HG02610 (cell line): ENCODE measurements at regions not wholly inside any gene's neighbourhood (a gene's known extent, or its start where the extent isn't known, plus 50 kb on each side); places are given as distances from the start of the nearest gene placed in this dataset.
"Not testable (repeated sequence)": the region's sequence is repeated elsewhere in the genome, so short reads cannot be mapped to it uniquely, and the experiment has no call there.

ENCODE experiments used
- ATAC-seq: cut with Tn5 transposase; IDR thresholded peaks from one replicate; pipeline ENCODE4 v1.9.1; 2021; ENCODE audit warnings: mild to moderate bottlenecking, moderate library complexity; ENCODE audit not compliant: unreplicated experiment

GRCh38 chr14:105979446-105979845 lies 453.1 kb downstream of the TMEM121 start:
- no peak for ATAC-seq

- no peak for ATAC-seq
Measured at GRCh38 chr14:105980224-105980623, 453.8 kb downstream of the TMEM121 start.

DNA sequence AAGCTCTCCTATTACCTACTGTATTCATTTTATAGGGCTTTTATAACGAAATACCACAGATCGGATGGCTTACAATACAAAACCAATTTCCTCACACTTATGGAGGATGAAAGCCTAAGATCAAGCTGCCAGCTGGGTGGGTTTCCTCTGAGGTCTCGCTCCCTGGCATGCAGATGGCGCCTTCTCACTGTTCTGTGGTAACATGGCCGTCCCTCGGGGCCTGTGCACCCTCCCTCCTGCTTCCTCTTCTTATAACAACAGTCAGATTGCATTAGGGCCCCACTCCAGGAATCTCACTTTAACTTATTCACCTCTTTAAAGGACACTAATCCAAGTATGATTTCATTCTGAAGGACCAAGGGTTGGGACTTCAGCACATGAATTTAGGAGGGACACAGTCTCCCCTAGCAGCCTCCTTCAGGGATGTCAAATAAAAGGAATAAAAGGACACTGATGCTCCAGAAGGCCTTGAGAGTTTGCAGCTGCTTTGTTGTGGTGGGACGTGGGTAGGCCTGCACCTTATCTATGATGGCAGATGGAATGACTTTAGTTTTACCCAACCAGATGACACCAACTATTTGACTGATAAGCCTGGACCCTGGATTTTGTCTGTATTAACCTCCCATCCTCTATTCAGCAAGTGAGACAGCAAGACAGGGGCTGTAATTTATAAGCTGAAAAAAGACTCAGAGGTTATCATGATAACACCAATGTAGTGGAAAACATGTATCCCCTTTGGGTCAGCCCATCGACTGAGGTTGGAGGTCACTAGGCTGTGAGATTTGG lies 455.3 kb downstream of the TMEM121 start:
- ATAC-seq = not testable (repeated sequence)

- ATAC-seq = no peak
Measured at GRCh38 chr14:105982664-105983063, 456.3 kb downstream of the TMEM121 start.

- peak; percentile 55 for ATAC-seq
Measured at GRCh38 chr14:105986894-105987284, 460.5 kb downstream of the TMEM121 start.

- ATAC-seq = peak; percentile 45
Measured at GRCh38 chr14:105987563-105987962, 461.2 kb downstream of the TMEM121 start.

DNA sequence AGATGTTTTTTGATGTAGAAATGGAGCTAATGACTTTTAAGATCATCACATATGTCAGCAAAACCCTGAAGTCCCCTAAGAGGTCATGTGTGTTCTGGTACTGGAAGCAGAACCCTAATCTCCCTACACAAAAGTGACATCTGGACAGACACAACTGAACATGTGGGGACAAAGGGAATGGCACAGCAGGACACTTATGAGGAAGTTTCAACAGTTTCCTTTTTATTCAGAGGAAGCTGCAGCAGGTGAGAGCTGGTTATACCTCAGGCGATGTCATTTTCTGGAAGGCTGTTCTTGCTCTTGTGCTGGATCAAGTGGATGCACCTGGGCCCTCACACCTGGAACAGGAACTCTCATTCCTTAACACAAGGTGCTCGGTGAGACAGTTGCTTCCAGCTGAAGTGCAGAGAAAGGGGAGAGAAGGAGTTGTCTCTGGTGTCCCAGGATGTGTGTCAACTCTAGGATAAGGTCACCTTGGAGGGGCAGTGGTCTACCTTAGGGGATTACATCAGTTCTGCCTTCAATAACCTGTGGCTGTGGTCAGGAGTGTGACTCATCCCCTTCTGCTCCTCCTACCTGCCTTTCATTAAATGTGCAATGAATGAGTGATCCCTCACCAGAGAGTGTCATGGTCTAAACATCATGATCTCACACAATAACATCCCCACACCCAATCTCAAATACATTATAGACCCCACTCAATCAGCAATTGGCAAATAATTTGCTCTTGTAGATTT lies 463.4 kb downstream of the TMEM121 start:
- ATAC-seq = peak; percentile 52

- not testable (repeated sequence) for ATAC-seq
Measured at GRCh38 chr14:105991677-105992076, 465.3 kb downstream of the TMEM121 start.

DNA sequence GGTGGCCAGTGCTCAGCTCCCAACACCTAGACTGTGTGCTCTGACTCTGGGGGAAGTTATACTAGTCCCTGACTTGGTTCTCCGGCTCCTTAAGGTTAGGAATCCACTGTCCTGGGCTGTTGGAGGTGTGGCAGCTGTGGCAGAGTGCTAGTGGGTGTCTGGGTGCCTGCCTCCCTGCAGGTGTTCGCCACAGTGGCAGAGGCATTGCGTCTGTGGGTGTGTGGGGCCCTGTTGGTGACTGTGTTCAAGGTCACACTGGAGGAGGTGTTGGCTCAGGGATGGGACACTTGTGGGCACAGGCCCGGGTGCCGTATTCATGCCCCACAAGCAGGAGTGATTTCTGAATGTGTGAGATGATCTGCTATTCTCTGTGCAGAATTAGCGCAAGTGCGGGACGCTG lies 467.4 kb downstream of the TMEM121 start:
- ATAC-seq = no peak

GRCh38 chr14:105995011-105995710 lies 468.8 kb downstream of the TMEM121 start:
- ATAC-seq = not testable (repeated sequence)

DNA sequence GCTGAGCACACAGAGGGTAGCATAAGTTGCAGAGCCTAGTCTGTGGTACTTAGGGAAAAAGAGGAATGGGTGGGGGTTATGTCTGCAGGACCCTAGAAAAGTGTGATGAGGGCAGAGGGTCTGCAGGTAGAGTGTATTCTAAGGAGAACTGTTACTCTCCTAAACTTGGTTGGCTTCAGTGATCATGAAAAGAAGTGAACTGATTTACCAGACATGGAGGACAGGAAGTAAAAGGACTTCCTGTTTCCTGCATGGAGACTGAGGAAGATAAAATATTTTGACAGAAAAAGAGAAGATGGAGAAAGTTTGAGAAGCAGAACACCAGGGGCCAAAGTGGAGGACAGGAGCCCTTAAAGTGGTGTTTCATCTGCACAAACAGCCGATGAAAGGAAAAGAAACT lies 472.2 kb downstream of the TMEM121 start:
- not testable (repeated sequence) for ATAC-seq

DNA sequence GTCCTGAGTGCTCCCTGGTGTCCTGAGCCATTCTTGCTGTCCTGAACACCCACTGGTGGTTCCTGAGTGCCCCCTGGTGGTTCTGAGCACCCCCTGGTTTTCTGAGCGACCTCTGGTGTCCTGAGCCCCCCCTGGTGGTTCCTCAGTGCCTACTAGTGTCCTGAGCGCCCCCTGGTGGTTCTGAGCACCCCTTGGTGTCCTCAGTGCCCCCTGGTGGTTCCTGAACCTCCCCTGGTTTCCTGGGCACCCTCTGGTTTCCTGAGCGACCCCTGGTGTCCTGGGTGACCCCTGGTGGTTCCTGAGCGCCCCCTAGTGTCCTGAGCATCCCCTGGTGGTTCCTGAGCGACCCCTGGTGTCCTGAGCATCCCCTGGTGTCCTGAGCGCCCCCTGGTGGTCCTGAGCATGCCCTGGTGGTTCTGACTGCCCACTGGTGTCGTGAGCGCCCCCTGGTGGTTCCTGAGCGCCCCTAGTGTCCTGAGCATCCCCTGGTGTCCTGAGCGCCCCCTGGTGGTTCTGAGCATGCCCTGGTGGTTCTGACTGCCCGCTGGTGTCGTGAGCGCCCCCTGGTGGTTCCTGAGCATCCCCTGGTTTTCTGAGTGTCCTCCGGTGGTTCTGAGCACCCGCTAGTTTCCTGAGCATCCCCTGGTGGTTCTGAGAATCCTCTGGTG lies 473.1 kb downstream of the TMEM121 start:
- ATAC-seq = peak; percentile 66

DNA sequence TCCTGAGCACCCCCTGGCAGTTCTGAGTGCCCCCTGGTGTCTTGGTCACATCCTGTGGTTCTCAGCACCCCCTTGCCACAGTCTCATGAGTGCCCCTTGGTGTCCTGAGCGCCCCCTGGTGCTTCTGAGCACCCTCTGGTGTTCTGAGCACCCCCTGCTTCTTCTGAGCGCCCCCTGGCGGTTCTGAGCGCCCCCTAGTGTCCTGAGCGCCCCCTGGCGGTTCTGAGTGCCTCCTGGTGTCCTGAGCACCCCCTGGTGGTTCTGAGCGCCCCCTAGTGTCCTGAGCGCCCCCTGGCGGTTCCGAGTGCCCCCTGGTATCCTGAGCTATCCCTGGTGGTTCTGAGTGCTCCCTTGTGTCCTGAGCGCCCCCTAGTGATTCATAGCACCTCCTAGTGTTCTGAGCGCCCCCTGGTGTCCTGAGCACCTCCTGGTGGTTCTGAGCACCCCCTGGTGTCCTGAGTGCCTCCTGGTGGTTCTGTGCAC lies 473.7 kb downstream of the TMEM121 start:
- ATAC-seq = peak; percentile 24

DNA sequence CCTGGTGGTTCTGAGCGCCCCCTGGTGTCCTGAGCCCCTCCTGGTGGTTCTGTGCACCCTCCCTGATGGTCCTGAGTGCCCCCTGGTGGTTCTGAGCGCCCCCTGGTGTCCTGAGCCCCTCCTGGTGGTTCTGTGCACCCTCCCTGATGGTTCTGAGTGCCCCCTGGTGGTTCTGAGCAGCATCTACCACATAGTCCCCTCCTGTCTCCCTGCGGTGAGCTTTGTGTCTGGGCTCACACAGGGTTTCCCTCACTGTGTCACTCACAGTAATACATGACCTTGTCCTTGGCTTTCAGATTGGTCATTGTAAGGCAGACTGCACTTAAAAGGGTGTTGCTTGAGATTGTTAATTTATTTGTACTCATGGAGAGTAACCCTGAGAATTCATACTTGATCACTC lies 474.9 kb downstream of the TMEM121 start:
- ATAC-seq = peak; percentile 40

- ATAC-seq = no peak
Measured at GRCh38 chr14:106003351-106003750, 477.0 kb downstream of the TMEM121 start.

DNA sequence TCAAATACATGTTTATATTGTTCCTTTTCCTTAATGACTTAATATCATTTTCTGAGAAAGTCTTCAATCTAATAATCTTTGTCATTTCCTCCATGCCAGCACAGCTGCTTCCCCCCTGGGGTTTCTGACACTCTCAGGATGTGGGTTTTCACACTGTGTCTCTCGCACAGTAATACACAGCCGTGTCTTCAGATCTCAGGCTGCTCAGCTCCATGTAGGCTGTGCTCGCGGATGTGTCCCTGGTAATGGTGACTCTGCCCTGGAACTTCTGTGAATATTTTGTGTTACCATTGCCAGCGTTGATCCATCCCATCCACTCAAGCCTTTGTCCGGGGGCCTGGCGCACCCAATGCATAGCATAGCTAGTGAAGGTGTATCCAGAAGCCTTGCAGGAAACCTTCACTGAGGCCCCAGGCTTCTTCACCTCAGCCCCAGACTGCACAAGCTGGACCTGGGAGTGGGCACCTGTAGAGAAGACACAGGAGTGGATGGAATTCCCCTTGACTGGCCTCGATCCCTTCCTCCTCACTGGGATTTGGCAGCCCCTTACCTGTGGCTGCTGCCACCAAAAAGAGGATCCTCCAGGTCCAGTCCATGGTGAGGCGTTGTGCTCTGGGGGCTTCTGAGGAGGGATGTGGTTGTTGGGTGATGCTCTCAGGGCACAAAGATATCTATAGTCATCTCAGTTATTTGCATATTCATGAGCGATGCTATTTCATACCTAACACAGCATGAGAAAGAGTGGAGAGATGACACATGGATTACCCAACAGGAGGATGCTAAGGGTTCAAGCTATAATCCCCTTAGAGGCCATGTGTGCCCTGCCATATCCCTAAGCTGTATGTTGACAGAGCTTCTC lies 478.8 kb downstream of the TMEM121 start:
- ATAC-seq = peak; percentile 48

- ATAC-seq = not testable (repeated sequence)
Measured at GRCh38 chr14:106006043-106006442, 479.7 kb downstream of the TMEM121 start.

- not testable (repeated sequence) for ATAC-seq
Measured at GRCh38 chr14:106006716-106007115, 480.3 kb downstream of the TMEM121 start.

- no peak for ATAC-seq
Measured at GRCh38 chr14:106010783-106011182, 484.4 kb downstream of the TMEM121 start.
